ENCODE measurements at regions not wholly inside any gene's neighbourhood (a gene's known extent, or its start where the extent isn't known, plus 50 kb on each side); places are given as distances from the start of the nearest gene placed in this dataset.

- ChIA-PET CTCF (no interaction called here), POLR2A (no interaction called here)
- Mint-ChIP-seq H3K4me1 (ENCODE audit: insufficient read depth, unreplicated experiment) (no peaks in the 10 kb centered on the region), H3K27me3 (ENCODE audit: insufficient read depth, unreplicated experiment) (no peaks in the 10 kb centered on the region), H3K4me3 (ENCODE audit: unreplicated experiment) (no peak overlapping the region), H3K9me3 (ENCODE audit: unreplicated experiment) (no peaks in the 10 kb centered on the region), H3K27ac (ENCODE audit: low read depth, unreplicated experiment) (no peak overlapping the region), H3K36me3 (ENCODE audit: insufficient read depth, unreplicated experiment) (no peaks in the 10 kb centered on the region)
- BruUV-seq (replicated peaks): no TSS peak
- TF ChIP-seq CTCF (IDR thresholded peaks at IDR 0.05; ENCODE audit: unreplicated experiment): no peak
- intact Hi-C loops (cut with micrococcal nuclease): no loop called here
- DNase-seq (ENCODE audit: unreplicated experiment): no peak
These were observed 130.2 kb upstream of the SGO1 start for GRCh38 chr3:20316238-20316637.

- Mint-ChIP-seq H3K27ac (ENCODE audit: low read depth, unreplicated experiment) (no peak overlapping the region), H3K9me3 (ENCODE audit: unreplicated experiment) (no peaks in the 10 kb centered on the region), H3K27me3 (ENCODE audit: insufficient read depth, unreplicated experiment) (no peaks in the 10 kb centered on the region), H3K4me3 (ENCODE audit: unreplicated experiment) (no peak overlapping the region), H3K36me3 (ENCODE audit: insufficient read depth, unreplicated experiment) (no peaks in the 10 kb centered on the region), H3K4me1 (ENCODE audit: insufficient read depth, unreplicated experiment) (no peaks in the 10 kb centered on the region)
- POLR2A ChIA-PET: no interaction called here
- BruUV-seq (replicated peaks): no TSS peak
- CTCF ChIA-PET: interaction anchor here (0.6 kb wide), 1 partner anchor 628 kb away, joined by 3 read pairs; no protein-coding TSS in a partner anchor
- intact Hi-C loops (cut with micrococcal nuclease): no loop called here
- DNase-seq (ENCODE audit: unreplicated experiment): no peak
- no peak for TF ChIP-seq CTCF (IDR thresholded peaks at IDR 0.05; ENCODE audit: unreplicated experiment)
These were observed 124.6 kb upstream of the SGO1 start for GRCh38 chr3:20310629-20311028.

GRCh38 chr3:20307383-20307782, 121.4 kb upstream of the SGO1 start:
- H3K27ac Mint-ChIP-seq (ENCODE audit: low read depth, unreplicated experiment): no peak overlapping the region
- H3K27me3 Mint-ChIP-seq (ENCODE audit: insufficient read depth, unreplicated experiment): no peaks in the 10 kb centered on the region
- H3K4me3 Mint-ChIP-seq (ENCODE audit: unreplicated experiment): no peak overlapping the region
- intact Hi-C loops (cut with micrococcal nuclease): no loop called here
- ChIA-PET CTCF (interaction anchor here (0.6 kb wide), 1 partner anchor 1242 kb away, joined by 3 read pairs; no protein-coding TSS in a partner anchor), POLR2A (no interaction called here)
- TF ChIP-seq CTCF (IDR thresholded peaks at IDR 0.05; ENCODE audit: unreplicated experiment): no peak
- H3K36me3 Mint-ChIP-seq (ENCODE audit: insufficient read depth, unreplicated experiment): no peaks in the 10 kb centered on the region
- no TSS peak for BruUV-seq (replicated peaks)
- peaks cover 7% of the 10 kb centered on the region for H3K9me3 Mint-ChIP-seq (ENCODE audit: unreplicated experiment)
- no peak for DNase-seq (ENCODE audit: unreplicated experiment)
- H3K4me1 Mint-ChIP-seq (ENCODE audit: insufficient read depth, unreplicated experiment): no peaks in the 10 kb centered on the region

- H3K9me3 Mint-ChIP-seq (ENCODE audit: unreplicated experiment): peaks cover 7% of the 10 kb centered on the region
- POLR2A ChIA-PET: no interaction called here
- no TSS peak for BruUV-seq (replicated peaks)
- intact Hi-C loops (cut with micrococcal nuclease): no loop called here
- H3K27me3 Mint-ChIP-seq (ENCODE audit: insufficient read depth, unreplicated experiment): no peaks in the 10 kb centered on the region
- no peak overlapping the region for H3K4me3 Mint-ChIP-seq (ENCODE audit: unreplicated experiment)
- no peaks in the 10 kb centered on the region for H3K36me3 Mint-ChIP-seq (ENCODE audit: insufficient read depth, unreplicated experiment)
- H3K4me1 Mint-ChIP-seq (ENCODE audit: insufficient read depth, unreplicated experiment): no peaks in the 10 kb centered on the region
- CTCF ChIA-PET: no interaction called here
- H3K27ac Mint-ChIP-seq (ENCODE audit: low read depth, unreplicated experiment): no peak overlapping the region
- DNase-seq (ENCODE audit: unreplicated experiment): no peak
- no peak for TF ChIP-seq CTCF (IDR thresholded peaks at IDR 0.05; ENCODE audit: unreplicated experiment)
These were observed 119.6 kb upstream of the SGO1 start for GRCh38 chr3:20305647-20306046.
